Activated CD8-positive, alpha-beta memory T cell treated with anti-CD3 and anti-CD28 coated beads, Interleukin-2, amount 50 U/mL, for 48 hours (primary cell): ENCODE measurements at regions not wholly inside any gene's neighbourhood (a gene's known extent, or its start where the extent isn't known, plus 50 kb on each side); places are given as distances from the start of the nearest gene placed in this dataset.

ENCODE experiments used
- DNase-seq: peaks from one replicate; pipeline ENCODE4 v3.0.0-alpha.2; 2020

DNA sequence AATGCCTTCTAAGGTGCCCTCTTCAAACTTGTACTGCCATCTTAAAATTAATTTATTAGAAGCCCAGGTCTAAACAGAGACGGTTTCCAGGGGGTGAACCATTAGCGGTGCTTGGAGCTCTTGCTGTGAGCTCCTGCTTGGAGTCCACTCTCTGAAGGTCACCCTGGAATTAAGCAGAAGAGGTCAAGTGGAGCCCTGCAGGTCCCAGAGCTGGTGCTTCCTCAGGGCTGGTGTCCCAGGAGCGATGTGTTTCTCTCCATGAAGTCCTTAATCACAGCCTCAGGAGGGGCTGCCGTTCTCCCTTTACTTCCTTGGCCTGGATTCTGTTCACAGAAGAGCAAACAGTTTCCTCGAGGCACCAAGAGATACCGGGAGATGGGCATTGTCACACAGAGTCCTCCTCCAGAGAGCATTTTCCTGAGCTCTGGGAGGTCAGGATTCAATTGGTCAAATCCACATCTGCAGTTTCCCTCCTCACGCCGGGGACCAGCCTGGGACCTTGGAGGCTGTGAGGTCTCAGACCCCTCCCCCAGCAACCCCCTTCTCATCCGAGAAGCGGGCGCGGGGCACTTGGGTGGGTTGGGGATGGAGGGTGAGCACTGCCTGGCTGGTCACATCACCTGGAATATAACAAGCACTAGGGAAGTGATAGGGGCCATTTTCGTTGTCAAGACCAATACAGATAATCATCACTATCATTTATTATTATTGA is 310.4 kb downstream of the AJAP1 start:
- DNase-seq, result no peak

DNA sequence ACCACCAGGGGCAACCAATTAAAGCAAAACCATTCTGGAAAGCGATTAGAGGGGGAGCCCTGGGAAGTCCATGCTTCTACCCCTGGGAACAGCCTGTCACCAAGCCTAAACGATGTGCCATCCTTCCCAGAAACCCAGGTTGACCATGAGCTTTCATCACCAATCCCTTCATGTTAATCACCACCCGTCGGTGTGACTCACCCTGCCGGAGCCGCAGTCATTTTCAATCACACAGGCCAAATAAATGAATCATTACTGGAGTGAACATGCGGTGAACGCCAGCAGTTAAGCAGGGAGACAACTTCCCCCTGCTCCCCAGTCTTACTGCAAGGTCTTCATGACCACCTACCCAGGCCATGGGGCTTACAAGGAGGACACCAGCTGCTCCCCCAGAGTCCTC is 308.8 kb downstream of the AJAP1 start:
- no peak for DNase-seq

- no peak for DNase-seq
These were observed 308.4 kb downstream of the AJAP1 start for GRCh38 chr1:4962836-4963235.

DNA sequence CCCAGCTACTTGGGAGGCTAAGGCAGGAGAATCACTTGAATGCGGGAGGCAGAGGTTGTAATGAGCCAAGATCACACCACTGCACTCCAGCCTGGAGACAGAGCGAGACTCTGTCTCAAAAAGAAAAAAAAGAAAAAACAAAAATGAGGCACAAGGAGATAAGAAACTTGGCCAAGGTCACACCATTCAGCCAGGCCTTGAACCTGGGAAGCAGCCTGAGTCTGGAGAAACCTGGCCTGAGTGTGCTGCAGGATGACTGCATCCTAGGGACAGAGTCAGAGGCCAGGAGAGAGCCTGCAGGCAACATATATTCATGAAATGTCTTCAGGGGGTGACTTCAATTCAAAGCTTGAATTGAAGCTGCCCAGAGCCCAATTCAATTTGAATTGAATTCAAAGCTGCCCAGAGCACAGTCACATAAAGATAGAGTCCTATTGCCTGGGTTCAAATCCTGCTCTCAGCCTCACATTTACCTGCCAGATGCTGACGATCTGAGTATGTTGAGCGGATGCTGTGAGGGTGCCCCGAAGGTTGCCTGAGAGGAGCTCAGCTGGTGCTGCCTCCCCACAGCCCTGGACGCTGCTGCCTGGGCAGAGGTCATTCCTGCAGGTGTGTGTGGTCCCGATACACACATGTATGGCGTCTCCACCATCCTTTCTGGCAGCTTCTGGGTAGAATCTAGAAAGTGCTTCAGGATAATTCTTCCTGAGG is 307.7 kb downstream of the AJAP1 start:
- DNase-seq, result no peak

GRCh38 chr1:4960782-4961475 is 306.5 kb downstream of the AJAP1 start:
- DNase-seq, result no peak

DNA sequence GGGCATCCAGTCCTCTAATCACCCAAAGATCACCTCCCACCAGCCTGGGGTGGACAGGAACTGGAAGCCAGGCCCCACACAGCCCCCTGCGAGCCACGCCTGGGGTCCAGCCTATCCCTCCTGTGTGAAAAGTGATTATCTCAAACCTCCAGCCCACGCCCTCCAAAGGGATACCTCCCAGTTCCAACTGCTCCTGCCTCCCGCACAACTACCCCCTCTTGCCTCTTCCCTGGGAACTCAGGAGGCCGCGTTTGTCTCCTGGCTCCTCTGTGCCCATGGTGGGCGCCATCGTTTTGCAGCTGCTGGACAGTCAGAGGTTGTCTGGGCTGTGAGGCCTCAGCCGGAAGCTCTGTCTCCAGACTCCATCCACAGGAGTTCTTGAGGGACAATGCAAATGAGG is 305.9 kb downstream of the AJAP1 start:
- no peak for DNase-seq

- no peak for DNase-seq
These were observed 304.8 kb downstream of the AJAP1 start for GRCh38 chr1:4959216-4959615.

- no peak for DNase-seq
These were observed 302.6 kb downstream of the AJAP1 start for GRCh38 chr1:4957027-4957426.

GRCh38 chr1:4954392-4954791 is 300.0 kb downstream of the AJAP1 start:
- DNase-seq, result no peak

- no peak for DNase-seq
These were observed 297.2 kb downstream of the AJAP1 start for GRCh38 chr1:4951601-4952000.

DNA sequence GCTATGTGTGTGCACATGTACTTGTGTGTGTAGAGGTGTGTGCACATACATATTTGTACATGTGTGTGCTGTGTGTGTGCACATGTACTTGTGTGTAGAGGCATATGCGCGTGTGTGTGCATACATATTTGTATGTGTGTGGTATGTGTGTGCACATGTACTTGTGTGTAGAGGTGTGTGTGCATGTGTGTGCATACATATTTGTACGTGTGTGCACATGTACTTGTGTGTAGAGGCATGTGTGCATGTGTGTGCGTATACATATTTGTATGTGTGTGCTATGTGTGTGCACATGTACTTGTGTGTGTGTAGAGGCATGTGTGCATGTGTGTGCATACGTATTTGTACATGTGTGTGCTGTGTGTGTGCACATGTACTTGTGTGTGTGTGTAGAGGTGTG is 291.9 kb downstream of the AJAP1 start:
- no peak for DNase-seq

DNA sequence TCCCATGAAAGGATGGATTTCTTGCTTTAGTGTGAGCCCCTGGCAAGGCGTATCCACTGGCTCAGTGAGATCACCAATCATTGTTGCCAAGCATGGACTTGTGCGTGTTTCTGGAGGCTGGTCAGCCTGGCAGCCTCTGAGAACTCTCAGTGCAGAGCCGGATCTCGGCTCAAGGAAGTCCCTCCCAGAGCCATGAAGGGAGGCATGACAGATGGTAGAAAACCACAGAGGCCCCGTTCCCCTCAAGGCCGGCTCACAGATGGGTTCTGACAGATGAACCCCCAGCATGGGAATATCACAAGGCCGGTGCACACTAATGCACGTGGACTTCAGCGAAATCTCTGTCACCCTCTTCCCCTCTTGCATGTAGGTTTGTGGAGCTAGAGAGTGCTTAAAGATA is 290.5 kb downstream of the AJAP1 start:
- DNase-seq, result no peak

GRCh38 chr1:4944072-4944471 is 289.7 kb downstream of the AJAP1 start:
- DNase-seq, result no peak

- no peak for DNase-seq
These were observed 284.9 kb downstream of the AJAP1 start for GRCh38 chr1:4939266-4939665.

DNA sequence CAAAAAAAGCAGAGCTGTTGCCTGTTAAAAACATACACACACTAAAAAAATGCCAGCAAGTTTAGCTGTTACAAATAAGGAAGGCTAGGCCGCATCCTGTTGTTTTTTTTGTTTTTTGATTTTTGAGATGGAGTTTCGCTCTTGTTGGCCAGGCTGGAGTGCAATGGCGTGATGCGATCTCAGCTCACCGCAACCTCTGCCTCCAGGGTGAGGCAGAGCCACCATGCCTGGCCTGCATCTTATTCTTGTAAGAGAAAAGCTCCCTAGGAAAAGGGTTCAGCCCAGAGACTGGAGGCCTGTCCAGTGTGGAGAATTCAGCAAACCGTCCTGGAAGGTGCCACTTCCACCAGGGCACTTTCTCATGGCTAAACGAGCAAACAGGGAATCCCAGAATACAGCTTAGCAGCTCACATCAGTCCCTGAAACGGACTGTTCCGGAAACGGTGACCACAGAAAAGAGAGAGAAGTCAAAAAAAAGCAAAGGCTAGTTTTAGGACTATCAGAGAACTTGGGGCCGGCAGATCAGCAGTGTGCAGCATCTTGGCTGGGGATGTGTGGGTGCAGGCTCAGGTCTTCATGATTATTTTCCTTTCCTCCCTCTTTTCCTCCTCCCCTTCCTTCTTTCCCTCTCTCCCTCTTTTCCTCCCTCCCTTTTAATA is 283.6 kb downstream of the AJAP1 start:
- no peak for DNase-seq

DNA sequence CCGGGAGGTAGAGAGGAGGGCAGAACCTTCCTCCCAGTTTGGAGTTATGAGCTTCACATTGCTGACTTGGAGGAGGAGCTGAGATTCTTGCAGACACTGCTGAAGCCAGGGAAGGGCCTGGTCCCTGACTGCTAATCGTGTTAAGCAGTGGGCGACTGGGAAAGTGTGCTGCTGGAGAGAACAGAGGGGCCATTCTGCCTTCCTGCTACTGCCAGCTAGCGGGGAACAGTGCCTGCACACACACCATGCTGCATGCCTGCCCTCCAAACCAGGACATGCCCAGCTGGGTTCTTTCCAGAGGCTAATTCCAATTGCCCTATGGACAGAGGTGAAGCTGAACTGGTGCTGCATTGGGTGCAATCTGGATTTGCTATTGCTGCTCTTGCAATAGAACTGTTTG is 281.4 kb downstream of the AJAP1 start:
- DNase-seq, result no peak

- no peak for DNase-seq
These were observed 278.8 kb downstream of the AJAP1 start for GRCh38 chr1:4933232-4933631.

GRCh38 chr1:4932311-4933030 is 278.1 kb downstream of the AJAP1 start:
- DNase-seq, result no peak

GRCh38 chr1:4931486-4931885 is 277.1 kb downstream of the AJAP1 start:
- DNase-seq, result no peak

DNA sequence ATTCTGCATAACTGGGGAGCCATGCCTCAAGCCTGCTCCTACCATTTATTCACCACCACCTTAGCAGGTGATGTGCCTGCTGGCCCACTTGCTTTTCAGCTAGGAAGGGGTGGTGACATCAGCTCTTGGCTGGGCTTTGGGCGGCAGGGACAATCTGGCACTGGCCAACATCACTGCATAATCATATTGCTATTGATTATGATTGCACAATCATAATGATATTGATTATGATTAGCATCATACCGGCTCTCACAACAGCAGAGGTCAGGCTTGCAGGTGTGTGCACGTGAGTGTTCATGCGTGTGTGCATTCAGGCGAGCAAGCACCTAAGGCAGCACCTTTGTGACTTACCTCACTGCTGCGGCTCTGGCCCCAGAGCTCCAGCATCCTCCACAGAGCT is 273.8 kb downstream of the AJAP1 start:
- DNase-seq, result no peak

- no peak for DNase-seq
These were observed 269.9 kb downstream of the AJAP1 start for GRCh38 chr1:4924356-4924755.

DNA sequence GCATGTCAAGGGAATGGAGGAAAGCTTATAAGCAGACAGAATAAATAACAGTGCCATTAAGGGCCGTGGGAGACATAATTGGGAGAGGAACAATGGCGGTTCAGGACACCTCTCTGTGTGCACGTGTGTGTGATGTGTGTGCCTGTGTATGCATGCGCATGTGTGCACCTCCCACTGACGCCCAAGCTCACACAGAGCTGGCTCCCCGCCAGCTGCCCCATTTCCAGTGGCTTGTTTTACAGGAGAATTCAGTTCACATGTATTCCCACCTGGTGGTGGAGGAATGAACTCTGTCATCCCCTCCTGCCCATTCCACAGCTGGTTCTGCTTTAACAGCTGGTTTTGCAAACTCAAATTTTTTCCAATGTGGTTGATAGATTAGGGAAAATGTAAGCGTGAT is 262.2 kb downstream of the AJAP1 start:
- DNase-seq, result no peak

GRCh38 chr1:4915154-4915553 is 260.7 kb downstream of the AJAP1 start:
- no peak for DNase-seq
